ENCODE measurements at regions not wholly inside any gene's neighbourhood (a gene's known extent, or its start where the extent isn't known, plus 50 kb on each side); places are given as distances from the start of the nearest gene placed in this dataset.

- TF ChIP-seq, protein P1, sequence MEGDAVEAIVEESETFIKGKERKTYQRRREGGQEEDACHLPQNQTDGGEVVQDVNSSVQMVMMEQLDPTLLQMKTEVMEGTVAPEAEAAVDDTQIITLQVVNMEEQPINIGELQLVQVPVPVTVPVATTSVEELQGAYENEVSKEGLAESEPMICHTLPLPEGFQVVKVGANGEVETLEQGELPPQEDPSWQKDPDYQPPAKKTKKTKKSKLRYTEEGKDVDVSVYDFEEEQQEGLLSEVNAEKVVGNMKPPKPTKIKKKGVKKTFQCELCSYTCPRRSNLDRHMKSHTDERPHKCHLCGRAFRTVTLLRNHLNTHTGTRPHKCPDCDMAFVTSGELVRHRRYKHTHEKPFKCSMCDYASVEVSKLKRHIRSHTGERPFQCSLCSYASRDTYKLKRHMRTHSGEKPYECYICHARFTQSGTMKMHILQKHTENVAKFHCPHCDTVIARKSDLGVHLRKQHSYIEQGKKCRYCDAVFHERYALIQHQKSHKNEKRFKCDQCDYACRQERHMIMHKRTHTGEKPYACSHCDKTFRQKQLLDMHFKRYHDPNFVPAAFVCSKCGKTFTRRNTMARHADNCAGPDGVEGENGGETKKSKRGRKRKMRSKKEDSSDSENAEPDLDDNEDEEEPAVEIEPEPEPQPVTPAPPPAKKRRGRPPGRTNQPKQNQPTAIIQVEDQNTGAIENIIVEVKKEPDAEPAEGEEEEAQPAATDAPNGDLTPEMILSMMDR (conservative IDR thresholded peaks at IDR 0.05 in 1 of 2, IDR thresholded peaks at IDR 0.05 in 1 of 2; ENCODE audit: low read depth in 1 of 2, low read length in 2 of 2): no peak
- no peak for TF ChIP-seq EZH2 (IDR thresholded peaks at IDR 0.05; ENCODE audit: low read length, missing control alignments)
Observed at GRCh38 chr4:114109776-114110175, 130.3 kb upstream of the ARSJ start.

Measured in fibroblast of lung (primary cell).